HG03354 (cell line): ENCODE measurements at regions not wholly inside any gene's neighbourhood (a gene's known extent, or its start where the extent isn't known, plus 50 kb on each side); places are given as distances from the start of the nearest gene placed in this dataset.
"Not testable (repeated sequence)": the region's sequence is repeated elsewhere in the genome, so short reads cannot be mapped to it uniquely, and the experiment has no call there.

Experiments
- ATAC-seq: cut with Tn5 transposase; IDR thresholded peaks from one replicate; pipeline ENCODE4 v1.9.1; 2021; ENCODE audit warnings: mild to moderate bottlenecking; ENCODE audit not compliant: unreplicated experiment, poor library complexity, severe bottlenecking

DNA sequence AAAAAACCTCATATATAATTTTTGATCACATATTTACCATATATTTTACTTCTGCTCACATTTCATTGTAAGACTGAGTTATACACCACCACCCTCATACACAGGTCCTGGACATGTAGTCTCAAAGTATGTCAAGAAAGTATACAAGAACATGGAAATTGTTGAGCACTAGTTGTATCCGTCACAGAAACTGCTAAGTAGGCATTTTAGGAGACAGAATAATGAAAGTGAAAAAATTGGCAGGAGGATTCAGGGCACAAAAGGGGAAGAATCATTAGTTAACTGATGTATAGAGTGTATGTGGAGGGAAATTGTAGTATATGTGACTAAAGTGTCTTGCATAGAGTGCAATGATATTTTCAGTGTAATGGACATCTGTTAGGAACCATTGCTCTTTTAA, 458.8 kb downstream of the TFAP2B start:
- ATAC-seq, result no peak

DNA sequence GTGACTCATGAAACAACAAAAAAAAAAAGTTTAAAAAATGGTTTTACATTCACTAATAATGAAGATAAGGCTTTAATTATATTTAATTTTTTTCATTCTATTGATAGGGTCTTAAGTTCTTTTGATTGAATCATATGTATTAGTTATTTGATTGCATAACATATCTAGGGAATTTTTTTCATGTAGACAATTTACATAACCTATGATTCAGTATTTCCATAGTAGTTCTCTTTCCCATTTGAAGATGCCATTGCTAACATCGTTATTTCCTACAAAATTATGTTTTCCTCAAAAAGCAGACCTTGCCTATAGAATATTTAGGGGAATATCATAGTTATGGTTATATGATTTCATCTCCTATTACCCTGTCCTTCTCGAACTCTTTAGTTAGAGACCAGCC, 463.4 kb downstream of the TFAP2B start:
- no peak for ATAC-seq

DNA sequence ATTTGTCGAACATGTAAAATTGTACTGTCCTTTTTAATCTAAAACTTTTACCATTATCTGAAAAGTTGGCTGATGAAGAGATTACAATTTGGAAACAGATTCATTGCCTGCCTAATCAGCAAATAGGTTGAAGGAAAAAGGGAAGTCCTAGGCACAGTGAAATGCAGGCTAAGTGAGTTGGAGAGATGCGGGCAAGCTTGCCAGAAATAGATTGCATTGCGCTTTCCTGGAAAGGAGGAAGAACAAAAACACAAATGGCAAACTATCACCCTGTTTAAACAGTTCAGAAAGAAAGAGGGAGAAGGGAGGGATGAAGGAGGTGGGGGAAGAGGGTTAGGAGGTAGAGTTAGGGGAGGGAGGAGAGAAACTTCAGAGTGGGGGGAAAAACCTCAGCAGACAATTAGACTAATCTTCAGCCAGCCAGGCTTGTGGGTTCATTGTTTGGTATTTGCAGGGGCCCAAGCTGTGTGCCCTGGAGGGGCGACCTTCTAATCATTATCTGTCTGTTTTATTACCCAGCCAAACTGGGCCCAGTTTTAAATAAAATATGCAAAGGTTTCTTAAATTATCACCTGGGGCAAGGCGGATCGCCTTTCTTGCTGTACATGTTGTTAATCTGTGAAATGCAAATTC, 465.2 kb downstream of the TFAP2B start:
- no peak for ATAC-seq

- no peak for ATAC-seq
These were observed 467.2 kb downstream of the TFAP2B start for GRCh38 chr6:51285876-51286275.

- ATAC-seq, result no peak
These were observed 470.4 kb downstream of the TFAP2B start for GRCh38 chr6:51289041-51289440.

GRCh38 chr6:51292659-51293058, 474.0 kb downstream of the TFAP2B start:
- ATAC-seq, result no peak

DNA sequence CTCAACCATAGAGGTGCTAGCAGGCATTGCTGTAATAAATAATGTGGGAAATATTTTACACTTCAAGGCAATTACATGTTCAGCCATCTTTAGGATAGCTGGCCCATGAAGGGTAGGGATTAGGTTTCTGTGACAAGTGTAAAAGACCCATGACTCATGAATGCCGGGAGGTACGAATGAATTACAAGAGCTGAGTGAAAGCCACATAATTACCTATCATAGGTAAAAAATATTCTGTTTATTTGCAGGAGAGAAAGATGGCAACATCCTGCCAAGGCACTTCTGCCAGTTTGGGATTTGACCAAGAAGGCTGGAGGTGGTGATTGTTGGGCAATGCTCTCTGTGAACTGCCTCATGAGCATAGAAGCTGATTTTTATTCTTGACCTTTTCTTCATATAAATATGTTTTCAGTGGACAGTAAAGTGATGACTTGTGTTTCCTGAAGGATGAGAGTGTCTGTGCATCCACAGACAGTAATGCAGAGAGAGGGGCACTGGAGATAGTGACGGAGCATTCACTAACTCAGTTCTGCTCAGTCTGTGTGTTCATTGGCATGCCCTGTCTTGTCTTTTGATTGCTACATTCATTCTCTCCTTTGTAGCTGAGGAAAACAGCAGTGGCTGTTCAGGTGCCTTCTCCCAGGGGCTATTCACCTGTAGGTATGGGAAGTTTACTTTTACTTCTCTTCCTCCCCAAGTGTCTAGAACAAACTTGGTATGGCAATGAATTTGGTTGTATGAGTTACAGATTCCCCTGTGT, 481.1 kb downstream of the TFAP2B start:
- ATAC-seq, result no peak

DNA sequence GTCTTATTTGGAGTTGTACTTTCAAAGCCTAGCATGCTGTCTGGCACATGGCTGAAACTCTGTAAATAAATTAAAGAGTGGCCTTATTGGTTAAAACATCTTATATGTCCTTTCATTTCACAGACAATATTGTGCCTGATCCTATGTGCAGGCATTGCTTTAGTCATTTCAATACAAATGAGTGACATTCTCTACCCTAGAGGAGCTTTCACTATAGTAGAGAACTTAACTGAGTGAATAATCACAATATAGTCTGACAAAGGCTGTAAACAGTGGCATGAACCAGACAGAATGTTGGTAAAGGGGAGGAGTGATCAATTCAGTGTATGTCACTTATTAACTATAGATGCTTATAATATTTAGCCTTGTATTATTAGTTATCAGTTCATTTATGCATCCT, 481.8 kb downstream of the TFAP2B start:
- peak; percentile 59 for ATAC-seq

GRCh38 chr6:51301962-51302361, 483.3 kb downstream of the TFAP2B start:
- no peak for ATAC-seq

GRCh38 chr6:51302431-51302830, 483.8 kb downstream of the TFAP2B start:
- ATAC-seq, result no peak

- ATAC-seq, result no peak
These were observed 484.7 kb downstream of the TFAP2B start for GRCh38 chr6:51303338-51303737.

GRCh38 chr6:51314965-51315364, 496.3 kb downstream of the TFAP2B start:
- no peak for ATAC-seq

GRCh38 chr6:51318674-51319073, 500.0 kb downstream of the TFAP2B start:
- no peak for ATAC-seq

GRCh38 chr6:51321477-51321876, 502.8 kb downstream of the TFAP2B start:
- not testable (repeated sequence) for ATAC-seq

- ATAC-seq, result no peak
These were observed 503.8 kb downstream of the TFAP2B start for GRCh38 chr6:51322505-51322904.

- ATAC-seq, result no peak
These were observed 504.4 kb downstream of the TFAP2B start for GRCh38 chr6:51323056-51323455.

DNA sequence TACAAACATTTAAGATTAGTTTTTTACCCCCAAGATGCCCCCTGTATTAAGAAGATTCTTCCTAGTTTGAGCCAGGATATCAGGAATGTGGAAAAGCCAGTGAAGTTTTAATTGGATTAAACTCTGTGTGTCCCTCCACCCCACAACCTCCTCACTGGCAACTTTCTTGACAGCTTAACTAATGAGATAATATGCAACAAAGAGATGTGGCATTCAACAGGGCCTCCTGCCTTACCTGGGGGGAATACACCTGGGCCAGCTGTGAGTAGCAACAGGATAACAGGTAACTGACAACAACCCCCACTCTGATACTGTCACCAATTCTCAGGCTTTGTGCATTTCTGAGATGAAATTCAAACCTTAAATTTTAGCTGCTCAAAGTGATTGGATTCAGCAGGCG, 512.3 kb downstream of the TFAP2B start:
- ATAC-seq, result no peak

- no peak for ATAC-seq
These were observed 516.9 kb downstream of the TFAP2B start for GRCh38 chr6:51335543-51335942.

DNA sequence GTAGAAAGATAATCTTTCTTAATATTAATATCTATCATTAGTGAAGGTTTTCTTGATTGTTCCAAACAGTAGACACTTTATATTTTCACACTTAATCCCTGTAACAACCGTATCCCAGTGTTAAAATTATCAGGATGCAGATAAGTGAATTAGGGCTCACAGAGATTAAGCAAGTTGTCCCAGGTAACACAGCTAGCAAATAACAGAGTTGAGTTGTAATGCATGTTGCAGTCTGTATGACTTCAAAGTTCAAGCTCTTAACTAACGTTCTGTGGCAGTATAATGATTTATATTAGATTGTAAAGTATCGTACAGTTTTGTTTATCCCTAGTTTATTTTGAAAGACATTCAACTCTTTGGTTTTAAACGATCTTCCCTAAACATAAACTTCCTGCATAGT, 517.5 kb downstream of the TFAP2B start:
- no peak for ATAC-seq

- no peak for ATAC-seq
These were observed 518.6 kb downstream of the TFAP2B start for GRCh38 chr6:51337277-51337676.

DNA sequence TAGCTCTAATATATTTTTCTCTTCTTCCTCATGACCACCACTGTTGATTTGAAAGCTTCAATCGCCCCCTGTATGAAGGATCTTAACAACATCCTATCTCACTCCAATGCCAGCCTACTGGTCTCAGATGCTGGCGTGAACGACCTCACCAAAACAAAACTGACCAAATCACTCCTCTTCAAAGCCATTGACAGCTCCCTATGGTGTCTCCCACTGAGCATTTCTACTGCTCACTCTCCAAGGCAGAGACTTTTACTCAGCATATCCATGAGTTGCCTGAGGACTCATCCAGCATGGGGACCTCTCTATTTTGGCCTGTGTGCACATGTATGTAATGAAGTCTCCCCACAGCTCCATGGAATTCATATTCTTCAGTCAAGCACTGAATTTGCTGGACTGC, 520.4 kb downstream of the TFAP2B start:
- no peak for ATAC-seq

GRCh38 chr6:51339728-51340127, 521.1 kb downstream of the TFAP2B start:
- ATAC-seq, result no peak
